DOHH2 (cell line): ENCODE measurements at regions not wholly inside any gene's neighbourhood (a gene's known extent, or its start where the extent isn't known, plus 50 kb on each side); places are given as distances from the start of the nearest gene placed in this dataset.

Experiments
- H3F3A ChIP-seq: fragments of 200-600 bp; sonication (generic), shearing (Covaris generic); 2 replicates; pipeline ENCODE4 v1.6.0; 2016; ENCODE audit warnings: antibody characterized with exemption, mild to moderate bottlenecking; ENCODE audit not compliant: control insufficient read depth, insufficient read depth
- H3K27ac ChIP-seq: fragments of 200-600 bp; sonication (generic); 2 replicates; pipeline ENCODE4 v1.5.1; 2014; ENCODE audit warnings: low read depth, mild to moderate bottlenecking, low read length, moderate library complexity
- H3K27me3 ChIP-seq: fragments of 200-600 bp; sonication (generic); 2 replicates; pipeline ENCODE4 v1.6.1; 2014; ENCODE audit warnings: mild to moderate bottlenecking, low read length, mixed read lengths; ENCODE audit not compliant: control insufficient read depth
- H3K36me3 ChIP-seq: fragments of 200-600 bp; sonication (generic); 2 replicates; pipeline ENCODE4 v1.6.1; 2014; ENCODE audit warnings: mild to moderate bottlenecking, low read length, moderate library complexity, mixed read lengths; ENCODE audit not compliant: control insufficient read depth
- H3K4me1 ChIP-seq: fragments of 200-600 bp; sonication (generic); 2 replicates; pipeline ENCODE4 v1.6.1; 2014; ENCODE audit warnings: mild to moderate bottlenecking, low read length, mixed read lengths; ENCODE audit not compliant: control insufficient read depth
- H3K4me2 ChIP-seq: fragments of 200-600 bp; sonication (generic); 2 replicates; pipeline ENCODE4 v1.6.0; 2014; ENCODE audit warnings: mild to moderate bottlenecking, low read length, moderate library complexity
- H3K4me3 ChIP-seq: fragments of 200-600 bp; sonication (generic); 2 replicates; pipeline ENCODE4 v1.5.1; 2014; ENCODE audit warnings: mild to moderate bottlenecking, low read length, mixed read lengths
- H3K79me2 ChIP-seq: fragments of 200-600 bp; sonication (generic); 2 replicates; pipeline ENCODE4 v1.6.1; 2014; ENCODE audit warnings: mild to moderate bottlenecking, low read length, mixed read lengths; ENCODE audit not compliant: control insufficient read depth
- H3K9me2 ChIP-seq: fragments of 200-600 bp; sonication (generic); replicated peaks from 2 replicates; pipeline ENCODE4 v1.6.1; 2014; ENCODE audit warnings: mild to moderate bottlenecking, low read length, mixed read lengths; ENCODE audit not compliant: control insufficient read depth
- H3K9me3 ChIP-seq: fragments of 200-600 bp; sonication (generic); 2 replicates; pipeline ENCODE4 v1.6.1; 2014; ENCODE audit warnings: antibody characterized with exemption, low read length, mixed read lengths; ENCODE audit not compliant: control insufficient read depth, insufficient read depth
- H4K20me1 ChIP-seq: fragments of 200-600 bp; sonication (generic); 2 replicates; pipeline ENCODE4 v1.6.0; 2014; ENCODE audit warnings: low read depth, mild to moderate bottlenecking, antibody characterized with exemption, low read length, moderate library complexity; ENCODE audit not compliant: control insufficient read depth, insufficient read depth
- EZH2phosphoT487 ChIP-seq: fragments of 200-600 bp; sonication (generic); IDR thresholded peaks from 2 replicates; pipeline ENCODE4 v1.6.1; 2017; ENCODE audit warnings: borderline replicate concordance, mild to moderate bottlenecking, antibody characterized with exemption, low read length, moderate library complexity, mixed read lengths
- TF ChIP-seq, protein P1 (sequence below): fragments of 200-600 bp; sonication (generic); IDR thresholded peaks from one replicate; pipeline ENCODE4 v1.5.1; 2014; ENCODE audit warnings: antibody characterized with exemption, mild to moderate bottlenecking, low read depth, low read length; ENCODE audit not compliant: poor library complexity, severe bottlenecking

DNA sequence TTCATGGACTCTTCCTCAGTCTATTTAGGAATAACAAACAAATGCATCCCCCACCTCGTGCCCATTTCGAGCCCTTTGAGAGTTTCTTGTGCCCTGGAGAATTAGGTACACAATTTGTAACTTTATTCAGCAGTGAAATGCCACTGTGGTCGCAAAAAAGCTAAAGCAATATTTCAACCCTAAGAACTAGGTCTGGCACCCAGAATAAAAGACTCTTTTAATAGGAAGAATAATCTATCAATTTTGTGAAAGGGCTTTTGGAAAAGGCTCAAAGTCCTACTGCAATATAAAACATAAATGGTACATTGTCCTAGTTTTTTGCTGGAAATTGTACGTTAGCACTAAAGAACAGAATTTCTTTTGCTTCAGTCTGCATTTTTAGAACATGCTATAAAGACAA is 304.6 kb upstream of the TENM3 start:
- no peaks in the 10 kb centered on the region for H4K20me1 ChIP-seq
- H3K9me2 ChIP-seq, result no peaks in the 10 kb centered on the region; the same call in 1 of the 2 replicates
- H3K36me3 ChIP-seq, result no peaks in the 10 kb centered on the region
- no peaks in the 10 kb centered on the region for H3K9me3 ChIP-seq
- no peaks in the 10 kb centered on the region for H3K4me1 ChIP-seq
- no peak overlapping the region for H3K4me2 ChIP-seq
- TF ChIP-seq, protein P1, sequence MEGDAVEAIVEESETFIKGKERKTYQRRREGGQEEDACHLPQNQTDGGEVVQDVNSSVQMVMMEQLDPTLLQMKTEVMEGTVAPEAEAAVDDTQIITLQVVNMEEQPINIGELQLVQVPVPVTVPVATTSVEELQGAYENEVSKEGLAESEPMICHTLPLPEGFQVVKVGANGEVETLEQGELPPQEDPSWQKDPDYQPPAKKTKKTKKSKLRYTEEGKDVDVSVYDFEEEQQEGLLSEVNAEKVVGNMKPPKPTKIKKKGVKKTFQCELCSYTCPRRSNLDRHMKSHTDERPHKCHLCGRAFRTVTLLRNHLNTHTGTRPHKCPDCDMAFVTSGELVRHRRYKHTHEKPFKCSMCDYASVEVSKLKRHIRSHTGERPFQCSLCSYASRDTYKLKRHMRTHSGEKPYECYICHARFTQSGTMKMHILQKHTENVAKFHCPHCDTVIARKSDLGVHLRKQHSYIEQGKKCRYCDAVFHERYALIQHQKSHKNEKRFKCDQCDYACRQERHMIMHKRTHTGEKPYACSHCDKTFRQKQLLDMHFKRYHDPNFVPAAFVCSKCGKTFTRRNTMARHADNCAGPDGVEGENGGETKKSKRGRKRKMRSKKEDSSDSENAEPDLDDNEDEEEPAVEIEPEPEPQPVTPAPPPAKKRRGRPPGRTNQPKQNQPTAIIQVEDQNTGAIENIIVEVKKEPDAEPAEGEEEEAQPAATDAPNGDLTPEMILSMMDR, result no peak
- no peak for TF ChIP-seq EZH2phosphoT487
- no peaks in the 10 kb centered on the region for H3F3A ChIP-seq
- no peaks in the 10 kb centered on the region for H3K27me3 ChIP-seq
- no peak overlapping the region for H3K4me3 ChIP-seq
- no peak overlapping the region for H3K27ac ChIP-seq
- H3K79me2 ChIP-seq, result no peaks in the 10 kb centered on the region

DNA sequence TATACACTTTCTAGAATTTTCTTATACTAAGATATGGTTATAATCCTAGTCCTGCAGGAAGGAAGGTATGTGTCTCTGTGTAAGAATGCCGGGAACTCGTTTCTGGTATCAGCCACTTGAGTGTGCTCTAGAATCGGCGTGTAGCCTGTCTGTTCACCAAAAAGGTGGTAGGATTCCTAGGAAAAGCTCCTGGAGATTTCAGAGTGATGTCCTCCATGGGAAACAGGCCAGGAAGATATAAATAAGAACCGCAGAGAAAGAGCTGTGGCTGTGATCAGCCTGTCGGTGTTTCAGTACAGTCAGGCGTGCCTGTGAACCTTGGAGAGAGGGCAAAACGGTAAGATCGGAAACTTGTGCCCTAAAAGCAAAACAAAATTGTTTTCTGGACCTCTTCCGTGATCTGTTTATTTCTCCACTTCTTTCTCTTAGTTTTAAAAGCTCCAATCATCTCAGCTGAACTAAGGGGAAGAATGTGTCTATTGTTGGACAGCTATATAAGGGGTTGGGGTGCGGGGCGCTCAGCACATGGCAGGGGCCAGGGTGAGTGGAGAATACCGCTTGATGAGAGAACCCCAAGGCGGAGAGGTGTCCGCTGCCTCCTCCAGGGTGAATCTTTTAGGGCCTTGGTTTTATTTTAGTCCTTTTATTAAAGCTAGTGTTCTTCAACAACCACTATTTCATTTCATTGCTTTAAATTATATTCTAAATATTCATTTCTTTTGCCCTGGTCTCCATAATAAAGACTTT is 303.8 kb upstream of the TENM3 start:
- Histone ChIP-seq H3F3A (no peaks in the 10 kb centered on the region), H3K4me1 (no peaks in the 10 kb centered on the region), H3K9me3 (no peaks in the 10 kb centered on the region), H3K36me3 (no peaks in the 10 kb centered on the region), H3K4me3 (no peak overlapping the region), H3K9me2 (no peaks in the 10 kb centered on the region; the same call in 1 of the 2 replicates), H3K79me2 (no peaks in the 10 kb centered on the region), H3K4me2 (no peak overlapping the region), H4K20me1 (no peaks in the 10 kb centered on the region), H3K27ac (no peak overlapping the region), H3K27me3 (no peaks in the 10 kb centered on the region)
- no peak for TF ChIP-seq EZH2phosphoT487
- TF ChIP-seq, protein P1, result no peak

DNA sequence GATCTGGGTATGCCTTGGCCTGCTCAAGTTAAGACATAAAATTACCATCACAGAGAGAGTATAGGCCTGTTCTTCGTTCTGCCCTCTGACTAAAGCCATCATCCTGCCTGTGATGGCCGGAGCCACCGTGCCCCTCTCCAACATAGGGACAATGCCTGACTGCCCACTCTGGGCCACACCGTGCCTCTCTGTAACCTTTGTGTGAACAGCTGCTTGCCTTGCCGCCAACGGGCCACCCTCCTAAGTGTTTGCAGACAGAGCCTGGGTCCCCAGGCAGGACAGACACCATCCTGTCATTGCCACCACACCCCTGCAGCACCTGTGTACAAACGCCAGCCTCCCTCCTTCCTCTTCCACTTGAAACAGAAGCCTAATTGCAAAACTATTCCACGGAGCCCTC is 298.7 kb upstream of the TENM3 start:
- H3K79me2 ChIP-seq, result no peaks in the 10 kb centered on the region
- H3K9me2 ChIP-seq, result no peaks in the 10 kb centered on the region
- H4K20me1 ChIP-seq, result no peaks in the 10 kb centered on the region
- no peaks in the 10 kb centered on the region for H3K9me3 ChIP-seq
- no peak overlapping the region for H3K4me2 ChIP-seq
- H3K4me3 ChIP-seq, result no peak overlapping the region
- no peaks in the 10 kb centered on the region for H3K27me3 ChIP-seq
- H3K4me1 ChIP-seq, result no peaks in the 10 kb centered on the region
- no peak for TF ChIP-seq EZH2phosphoT487
- TF ChIP-seq, protein P1, result no peak
- no peak overlapping the region for H3K27ac ChIP-seq
- no peaks in the 10 kb centered on the region for H3F3A ChIP-seq
- H3K36me3 ChIP-seq, result no peaks in the 10 kb centered on the region
